ENCODE measurements at regions not wholly inside any gene's neighbourhood (a gene's known extent, or its start where the extent isn't known, plus 50 kb on each side); places are given as distances from the start of the nearest gene placed in this dataset.
"Not testable (repeated sequence)": the region's sequence is repeated elsewhere in the genome, so short reads cannot be mapped to it uniquely, and the experiment has no call there.

GRCh38 chr1:217138173-217138765 is 415.0 kb upstream of the ESRRG start:
- DNase-seq (ENCODE audit: low read depth, low spot score) = no peak

GRCh38 chr1:217137210-217137881 is 414.1 kb upstream of the ESRRG start:
- DNase-seq (ENCODE audit: low read depth, low spot score) = no peak

- no peak for DNase-seq (ENCODE audit: low read depth, low spot score)
Observed at GRCh38 chr1:217136895-217137205, 413.6 kb upstream of the ESRRG start.

- DNase-seq (ENCODE audit: low read depth, low spot score) = no peak
Observed at GRCh38 chr1:217135987-217136894, 413.0 kb upstream of the ESRRG start.

- DNase-seq (ENCODE audit: low read depth, low spot score) = no peak
Observed at GRCh38 chr1:217135569-217135915, 412.3 kb upstream of the ESRRG start.

- no peak for DNase-seq (ENCODE audit: low read depth, low spot score)
Observed at GRCh38 chr1:217134857-217135568, 411.8 kb upstream of the ESRRG start.

- no peak for DNase-seq (ENCODE audit: low read depth, low spot score)
Observed at GRCh38 chr1:217133958-217134856, 411.0 kb upstream of the ESRRG start.

GRCh38 chr1:217133092-217133491 is 409.9 kb upstream of the ESRRG start:
- DNase-seq (ENCODE audit: low read depth, low spot score) = no peak

GRCh38 chr1:217123340-217123739 is 400.1 kb upstream of the ESRRG start:
- DNase-seq (ENCODE audit: low read depth, low spot score) = not testable (repeated sequence)

- no peak for DNase-seq (ENCODE audit: low read depth, low spot score)
Observed at GRCh38 chr1:217117973-217118465, 394.8 kb upstream of the ESRRG start.

- DNase-seq (ENCODE audit: low read depth, low spot score) = no peak
Observed at GRCh38 chr1:217115404-217116380, 392.5 kb upstream of the ESRRG start.

GRCh38 chr1:217109928-217110327 is 386.7 kb upstream of the ESRRG start:
- DNase-seq (ENCODE audit: low read depth, low spot score) = no peak

- DNase-seq (ENCODE audit: low read depth, low spot score) = no peak
Observed at GRCh38 chr1:217106231-217106901, 383.1 kb upstream of the ESRRG start.

- no peak for DNase-seq (ENCODE audit: low read depth, low spot score)
Observed at GRCh38 chr1:217105437-217105836, 382.2 kb upstream of the ESRRG start.

GRCh38 chr1:217097819-217098218 is 374.6 kb upstream of the ESRRG start:
- no peak for DNase-seq (ENCODE audit: low read depth, low spot score)

GRCh38 chr1:217096200-217096599 is 373.0 kb upstream of the ESRRG start:
- no peak for DNase-seq (ENCODE audit: low read depth, low spot score)

- DNase-seq (ENCODE audit: low read depth, low spot score) = no peak
Observed at GRCh38 chr1:217095050-217095622, 371.9 kb upstream of the ESRRG start.

GRCh38 chr1:217091561-217091960 is 368.3 kb upstream of the ESRRG start:
- no peak for DNase-seq (ENCODE audit: low read depth, low spot score)
